ENCODE measurements at regions not wholly inside any gene's neighbourhood (a gene's known extent, or its start where the extent isn't known, plus 50 kb on each side); places are given as distances from the start of the nearest gene placed in this dataset.

DNA sequence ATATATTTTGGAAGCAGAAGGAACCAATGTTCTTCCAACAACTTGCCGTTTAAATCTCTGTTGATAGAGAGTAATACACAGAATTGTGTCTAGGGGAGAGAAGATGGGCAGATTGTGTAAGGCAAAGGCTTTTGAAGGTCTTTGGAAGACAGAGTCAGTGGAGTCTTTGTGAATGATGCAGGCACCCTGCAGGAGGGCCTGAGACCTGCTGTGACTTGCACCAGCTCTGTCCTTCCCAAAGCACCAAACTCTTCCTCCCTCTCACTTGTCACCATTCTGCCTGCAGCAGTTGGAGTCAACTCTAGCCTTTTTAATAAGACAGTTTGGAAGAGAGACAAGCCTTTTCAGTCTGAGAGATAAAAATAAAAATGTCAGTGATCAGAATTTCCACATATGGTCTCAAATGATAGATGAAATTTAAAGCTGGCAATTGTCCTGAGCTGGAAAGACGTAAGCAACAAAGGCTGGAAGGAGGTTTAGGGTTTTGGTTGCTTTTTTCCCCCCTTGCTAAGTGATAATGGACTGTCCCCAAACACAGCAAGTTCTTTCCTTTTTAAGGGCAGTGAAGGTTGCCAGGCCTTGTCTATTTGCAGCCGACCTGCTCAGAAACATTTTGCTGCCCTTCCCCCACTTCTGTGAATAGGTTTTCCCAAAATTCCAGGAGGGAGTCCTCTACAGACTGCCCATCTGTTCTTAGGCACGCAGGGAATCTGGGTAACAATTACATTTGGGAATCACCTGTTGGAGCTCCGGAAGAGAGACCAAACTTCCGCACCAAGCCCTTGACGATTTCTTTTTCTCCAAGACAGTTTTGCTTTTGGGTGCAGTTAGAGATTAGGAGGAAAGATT, 103.0 kb upstream of the NTF3 start:
- H3K4me1 Mint-ChIP-seq: peaks cover 11% of the 10 kb centered on the region
- H3K27me3 ChIP-seq (ENCODE audit: insufficient read depth): no peaks in the 10 kb centered on the region
- H2AFZ ChIP-seq: no peak overlapping the region
- no peaks in the 10 kb centered on the region for H3K79me2 ChIP-seq (replicated peaks; ENCODE audit: insufficient read depth)
- 0 out of 2 replicates have a peak, but pooled peaks cover 5% of the 10 kb centered on the region for H3K9me2 ChIP-seq (ENCODE audit: insufficient read depth)
- H4K20me1 ChIP-seq (replicated peaks; ENCODE audit: insufficient read depth): no peaks in the 10 kb centered on the region
- peak; percentile 81 for ATAC-seq
- no peak overlapping the region for H3K27ac Mint-ChIP-seq
- H3K36me3 ChIP-seq (ENCODE audit: insufficient read depth): no peaks in the 10 kb centered on the region
- TF ChIP-seq, protein P1, sequence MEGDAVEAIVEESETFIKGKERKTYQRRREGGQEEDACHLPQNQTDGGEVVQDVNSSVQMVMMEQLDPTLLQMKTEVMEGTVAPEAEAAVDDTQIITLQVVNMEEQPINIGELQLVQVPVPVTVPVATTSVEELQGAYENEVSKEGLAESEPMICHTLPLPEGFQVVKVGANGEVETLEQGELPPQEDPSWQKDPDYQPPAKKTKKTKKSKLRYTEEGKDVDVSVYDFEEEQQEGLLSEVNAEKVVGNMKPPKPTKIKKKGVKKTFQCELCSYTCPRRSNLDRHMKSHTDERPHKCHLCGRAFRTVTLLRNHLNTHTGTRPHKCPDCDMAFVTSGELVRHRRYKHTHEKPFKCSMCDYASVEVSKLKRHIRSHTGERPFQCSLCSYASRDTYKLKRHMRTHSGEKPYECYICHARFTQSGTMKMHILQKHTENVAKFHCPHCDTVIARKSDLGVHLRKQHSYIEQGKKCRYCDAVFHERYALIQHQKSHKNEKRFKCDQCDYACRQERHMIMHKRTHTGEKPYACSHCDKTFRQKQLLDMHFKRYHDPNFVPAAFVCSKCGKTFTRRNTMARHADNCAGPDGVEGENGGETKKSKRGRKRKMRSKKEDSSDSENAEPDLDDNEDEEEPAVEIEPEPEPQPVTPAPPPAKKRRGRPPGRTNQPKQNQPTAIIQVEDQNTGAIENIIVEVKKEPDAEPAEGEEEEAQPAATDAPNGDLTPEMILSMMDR (conservative IDR thresholded peaks at IDR 0.05; ENCODE audit: low read depth in 2 of 2): no peak
- TF ChIP-seq JUNB (IDR thresholded peaks at IDR 0.05; ENCODE audit: unreplicated experiment) (no peak), STAT1 (IDR thresholded peaks at IDR 0.05; ENCODE audit: unreplicated experiment) (no peak), POLR2AphosphoS5 (IDR thresholded peaks at IDR 0.05; ENCODE audit: low read depth) (no peak), ZNF331 (CRISPR knock-in tag; IDR thresholded peaks at IDR 0.05; ENCODE audit: low read depth) (no peak), EZH2phosphoT487 (IDR thresholded peaks at IDR 0.05; ENCODE audit: unreplicated experiment) (no peak), CREB1 (CRISPR knock-in tag; IDR thresholded peaks at IDR 0.05; ENCODE audit: low read depth) (no peak), ZNF114 (CRISPR knock-in tag; IDR thresholded peaks at IDR 0.05) (no peak), NANOG (IDR thresholded peaks at IDR 0.05; ENCODE audit: borderline replicate concordance) (no peak), EZH2 (IDR thresholded peaks at IDR 0.05; ENCODE audit: low read depth, unreplicated experiment) (no peak)
- TF ChIP-seq, protein P2, sequence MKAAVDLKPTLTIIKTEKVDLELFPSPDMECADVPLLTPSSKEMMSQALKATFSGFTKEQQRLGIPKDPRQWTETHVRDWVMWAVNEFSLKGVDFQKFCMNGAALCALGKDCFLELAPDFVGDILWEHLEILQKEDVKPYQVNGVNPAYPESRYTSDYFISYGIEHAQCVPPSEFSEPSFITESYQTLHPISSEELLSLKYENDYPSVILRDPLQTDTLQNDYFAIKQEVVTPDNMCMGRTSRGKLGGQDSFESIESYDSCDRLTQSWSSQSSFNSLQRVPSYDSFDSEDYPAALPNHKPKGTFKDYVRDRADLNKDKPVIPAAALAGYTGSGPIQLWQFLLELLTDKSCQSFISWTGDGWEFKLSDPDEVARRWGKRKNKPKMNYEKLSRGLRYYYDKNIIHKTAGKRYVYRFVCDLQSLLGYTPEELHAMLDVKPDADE (IDR thresholded peaks at IDR 0.05): no peak
- TF ChIP-seq, protein P3, sequence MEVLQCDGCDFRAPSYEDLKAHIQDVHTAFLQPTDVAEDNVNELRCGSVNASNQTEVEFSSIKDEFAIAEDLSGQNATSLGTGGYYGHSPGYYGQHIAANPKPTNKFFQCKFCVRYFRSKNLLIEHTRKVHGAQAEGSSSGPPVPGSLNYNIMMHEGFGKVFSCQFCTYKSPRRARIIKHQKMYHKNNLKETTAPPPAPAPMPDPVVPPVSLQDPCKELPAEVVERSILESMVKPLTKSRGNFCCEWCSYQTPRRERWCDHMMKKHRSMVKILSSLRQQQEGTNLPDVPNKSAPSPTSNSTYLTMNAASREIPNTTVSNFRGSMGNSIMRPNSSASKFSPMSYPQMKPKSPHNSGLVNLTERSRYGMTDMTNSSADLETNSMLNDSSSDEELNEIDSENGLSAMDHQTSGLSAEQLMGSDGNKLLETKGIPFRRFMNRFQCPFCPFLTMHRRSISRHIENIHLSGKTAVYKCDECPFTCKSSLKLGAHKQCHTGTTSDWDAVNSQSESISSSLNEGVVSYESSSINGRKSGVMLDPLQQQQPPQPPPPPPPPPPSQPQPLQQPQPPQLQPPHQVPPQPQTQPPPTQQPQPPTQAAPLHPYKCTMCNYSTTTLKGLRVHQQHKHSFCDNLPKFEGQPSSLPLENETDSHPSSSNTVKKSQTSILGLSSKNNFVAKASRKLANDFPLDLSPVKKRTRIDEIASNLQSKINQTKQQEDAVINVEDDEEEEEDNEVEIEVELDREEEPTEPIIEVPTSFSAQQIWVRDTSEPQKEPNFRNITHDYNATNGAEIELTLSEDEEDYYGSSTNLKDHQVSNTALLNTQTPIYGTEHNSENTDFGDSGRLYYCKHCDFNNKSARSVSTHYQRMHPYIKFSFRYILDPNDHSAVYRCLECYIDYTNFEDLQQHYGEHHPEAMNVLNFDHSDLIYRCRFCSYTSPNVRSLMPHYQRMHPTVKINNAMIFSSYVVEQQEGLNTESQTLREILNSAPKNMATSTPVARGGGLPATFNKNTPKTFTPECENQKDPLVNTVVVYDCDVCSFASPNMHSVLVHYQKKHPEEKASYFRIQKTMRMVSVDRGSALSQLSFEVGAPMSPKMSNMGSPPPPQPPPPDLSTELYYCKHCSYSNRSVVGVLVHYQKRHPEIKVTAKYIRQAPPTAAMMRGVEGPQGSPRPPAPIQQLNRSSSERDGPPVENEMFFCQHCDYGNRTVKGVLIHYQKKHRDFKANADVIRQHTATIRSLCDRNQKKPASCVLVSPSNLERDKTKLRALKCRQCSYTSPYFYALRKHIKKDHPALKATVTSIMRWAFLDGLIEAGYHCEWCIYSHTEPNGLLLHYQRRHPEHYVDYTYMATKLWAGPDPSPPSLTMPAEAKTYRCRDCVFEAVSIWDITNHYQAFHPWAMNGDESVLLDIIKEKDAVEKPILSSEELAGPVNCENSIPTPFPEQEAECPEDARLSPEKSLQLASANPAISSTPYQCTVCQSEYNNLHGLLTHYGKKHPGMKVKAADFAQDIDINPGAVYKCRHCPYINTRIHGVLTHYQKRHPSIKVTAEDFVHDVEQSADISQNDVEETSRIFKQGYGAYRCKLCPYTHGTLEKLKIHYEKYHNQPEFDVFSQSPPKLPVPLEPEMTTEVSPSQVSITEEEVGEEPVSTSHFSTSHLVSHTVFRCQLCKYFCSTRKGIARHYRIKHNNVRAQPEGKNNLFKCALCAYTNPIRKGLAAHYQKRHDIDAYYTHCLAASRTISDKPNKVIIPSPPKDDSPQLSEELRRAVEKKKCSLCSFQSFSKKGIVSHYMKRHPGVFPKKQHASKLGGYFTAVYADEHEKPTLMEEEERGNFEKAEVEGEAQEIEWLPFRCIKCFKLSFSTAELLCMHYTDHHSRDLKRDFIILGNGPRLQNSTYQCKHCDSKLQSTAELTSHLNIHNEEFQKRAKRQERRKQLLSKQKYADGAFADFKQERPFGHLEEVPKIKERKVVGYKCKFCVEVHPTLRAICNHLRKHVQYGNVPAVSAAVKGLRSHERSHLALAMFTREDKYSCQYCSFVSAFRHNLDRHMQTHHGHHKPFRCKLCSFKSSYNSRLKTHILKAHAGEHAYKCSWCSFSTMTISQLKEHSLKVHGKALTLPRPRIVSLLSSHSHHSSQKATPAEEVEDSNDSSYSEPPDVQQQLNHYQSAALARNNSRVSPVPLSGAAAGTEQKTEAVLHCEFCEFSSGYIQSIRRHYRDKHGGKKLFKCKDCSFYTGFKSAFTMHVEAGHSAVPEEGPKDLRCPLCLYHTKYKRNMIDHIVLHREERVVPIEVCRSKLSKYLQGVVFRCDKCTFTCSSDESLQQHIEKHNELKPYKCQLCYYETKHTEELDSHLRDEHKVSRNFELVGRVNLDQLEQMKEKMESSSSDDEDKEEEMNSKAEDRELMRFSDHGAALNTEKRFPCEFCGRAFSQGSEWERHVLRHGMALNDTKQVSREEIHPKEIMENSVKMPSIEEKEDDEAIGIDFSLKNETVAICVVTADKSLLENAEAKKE (CRISPR knock-in tag; IDR thresholded peaks at IDR 0.05): no peak
- TF ChIP-seq, protein P4, sequence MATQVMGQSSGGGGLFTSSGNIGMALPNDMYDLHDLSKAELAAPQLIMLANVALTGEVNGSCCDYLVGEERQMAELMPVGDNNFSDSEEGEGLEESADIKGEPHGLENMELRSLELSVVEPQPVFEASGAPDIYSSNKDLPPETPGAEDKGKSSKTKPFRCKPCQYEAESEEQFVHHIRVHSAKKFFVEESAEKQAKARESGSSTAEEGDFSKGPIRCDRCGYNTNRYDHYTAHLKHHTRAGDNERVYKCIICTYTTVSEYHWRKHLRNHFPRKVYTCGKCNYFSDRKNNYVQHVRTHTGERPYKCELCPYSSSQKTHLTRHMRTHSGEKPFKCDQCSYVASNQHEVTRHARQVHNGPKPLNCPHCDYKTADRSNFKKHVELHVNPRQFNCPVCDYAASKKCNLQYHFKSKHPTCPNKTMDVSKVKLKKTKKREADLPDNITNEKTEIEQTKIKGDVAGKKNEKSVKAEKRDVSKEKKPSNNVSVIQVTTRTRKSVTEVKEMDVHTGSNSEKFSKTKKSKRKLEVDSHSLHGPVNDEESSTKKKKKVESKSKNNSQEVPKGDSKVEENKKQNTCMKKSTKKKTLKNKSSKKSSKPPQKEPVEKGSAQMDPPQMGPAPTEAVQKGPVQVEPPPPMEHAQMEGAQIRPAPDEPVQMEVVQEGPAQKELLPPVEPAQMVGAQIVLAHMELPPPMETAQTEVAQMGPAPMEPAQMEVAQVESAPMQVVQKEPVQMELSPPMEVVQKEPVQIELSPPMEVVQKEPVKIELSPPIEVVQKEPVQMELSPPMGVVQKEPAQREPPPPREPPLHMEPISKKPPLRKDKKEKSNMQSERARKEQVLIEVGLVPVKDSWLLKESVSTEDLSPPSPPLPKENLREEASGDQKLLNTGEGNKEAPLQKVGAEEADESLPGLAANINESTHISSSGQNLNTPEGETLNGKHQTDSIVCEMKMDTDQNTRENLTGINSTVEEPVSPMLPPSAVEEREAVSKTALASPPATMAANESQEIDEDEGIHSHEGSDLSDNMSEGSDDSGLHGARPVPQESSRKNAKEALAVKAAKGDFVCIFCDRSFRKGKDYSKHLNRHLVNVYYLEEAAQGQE (IDR thresholded peaks at IDR 0.05; ENCODE audit: unreplicated experiment): no peak
- DNase-seq (ENCODE audit: low spot score): peak; percentile 49
- H3K36me3 Mint-ChIP-seq (ENCODE audit: low read depth): no peaks in the 10 kb centered on the region
- H3K4me2 ChIP-seq: 0 out of 2 replicates have a peak overlapping the region, but pooled peaks have one; percentile 47
- H3K4me3 Mint-ChIP-seq: no peak overlapping the region
- H3F3A ChIP-seq (replicated peaks; ENCODE audit: low read depth): no peaks in the 10 kb centered on the region
- peaks cover 8% of the 10 kb centered on the region; the same call in 1 of the 2 replicates for H3K4me1 ChIP-seq (ENCODE audit: insufficient read depth)
- H3K27me3 Mint-ChIP-seq (ENCODE audit: insufficient read depth, low read depth, poor library complexity): peaks cover 4% of the 10 kb centered on the region
- H3K9me3 Mint-ChIP-seq: no peaks in the 10 kb centered on the region
- no peak overlapping the region for H3K27ac ChIP-seq (ENCODE audit: low read depth)
- no peak overlapping the region for H3K4me3 ChIP-seq
